T-cell (primary cell): ENCODE measurements at regions not wholly inside any gene's neighbourhood (a gene's known extent, or its start where the extent isn't known, plus 50 kb on each side); places are given as distances from the start of the nearest gene placed in this dataset.

Source experiments
- ATAC-seq, 4 experiments: fragments of 200-7000 bp in 3 of 4; fragments of 150-1000 bp in 1 of 4; cut with Tn5 transposase; replicated peaks in 1 of 4; 1 replicate in 3 of 4; 2 replicates in 1 of 4; pipeline ENCODE4 v1.10.0; 2021; ENCODE audit warnings: moderate library complexity in 3 of 4, mild to moderate bottlenecking in 2 of 4, moderate number of reproducible peaks in 1 of 4
- CTCF ChIA-PET, 2 donors: fragments of 300-600 bp; sonication (Branson Sonifier 250); formaldehyde crosslinking; loops; one replicate each; lab custom pipeline; 2022; ENCODE audit warnings: antibody characterized with exemption in 2 of 2; lab: Charles Lee
- POLR2A ChIA-PET, 2 donors: fragments of 300-600 bp; sonication (Branson Sonifier 250); formaldehyde crosslinking; loops; one replicate each; lab custom pipeline; 2022; ENCODE audit warnings: antibody characterized with exemption in 2 of 2; lab: Charles Lee
- DNase-seq, 35 experiments: peaks; one replicate each; pipeline versions ENCODE4 v3.0.0 to v3.0.0-alpha.2; 2013 to 2023
- H3K27ac ChIP-seq: one replicate; pipeline ENCODE4 v1.5.1; 2013; ENCODE audit warnings: low read length
- H3K27me3 ChIP-seq, 2 experiments: replicated peaks in 1 of 2; 1 replicate in 1 of 2; 2 replicates in 1 of 2; pipeline versions ENCODE4 v1.6.1 to v1.7.0; 2013; ENCODE audit warnings: low read length in 1 of 2, mixed read lengths in 1 of 2; ENCODE audit not compliant: control insufficient read depth in 2 of 2, insufficient read depth in 2 of 2; ENCODE audit errors: extremely low read depth in 1 of 2
- H3K36me3 ChIP-seq, 2 donors: 1 replicate in 1 of 2; 2 replicates in 1 of 2; pipeline versions ENCODE4 v1.6.1 to v1.7.0; 2013; ENCODE audit warnings: low read length in 1 of 2; ENCODE audit not compliant: control insufficient read depth in 2 of 2, insufficient read depth in 1 of 2; ENCODE audit errors: extremely low read depth in 1 of 2
- H3K4me1 ChIP-seq, 2 experiments: 1 replicate in 1 of 2; 2 replicates in 1 of 2; pipeline versions ENCODE4 v1.6.1 to v1.7.0; 2013; ENCODE audit warnings: low read length in 2 of 2, mixed read lengths in 1 of 2; ENCODE audit not compliant: insufficient read depth in 2 of 2, control insufficient read depth in 1 of 2; ENCODE audit errors: extremely low read depth in 1 of 2
- H3K4me3 ChIP-seq, 2 donors: 1 replicate in 1 of 2; 2 replicates in 1 of 2; pipeline versions ENCODE4 v1.5.1 to v1.7.0; 2013; ENCODE audit warnings: mild to moderate bottlenecking in 2 of 2, low read length in 1 of 2, moderate library complexity in 1 of 2; ENCODE audit not compliant: control insufficient read depth in 1 of 2; ENCODE audit errors: extremely low read depth in 1 of 2
- H3K9me3 ChIP-seq: 2 replicates; pipeline ENCODE4 v1.7.0; 2013
- H3K27ac Mint-ChIP-seq, 2 donors: one replicate each; pipeline ENCODE4 v1.8.0; 2020 to 2021; ENCODE audit warnings: mild to moderate bottlenecking in 2 of 2, mixed read lengths in 2 of 2
- H3K27me3 Mint-ChIP-seq, 2 donors: one replicate each; pipeline ENCODE4 v1.8.0; 2021 to 2022; ENCODE audit warnings: mixed read lengths in 2 of 2
- H3K36me3 Mint-ChIP-seq: one replicate; pipeline ENCODE4 v1.8.0; 2021; ENCODE audit warnings: mixed read lengths
- H3K4me1 Mint-ChIP-seq, 3 donors: one replicate each; pipeline ENCODE4 v1.8.0; 2020 to 2022; ENCODE audit warnings: mixed read lengths in 3 of 3, mild to moderate bottlenecking in 1 of 3
- H3K4me3 Mint-ChIP-seq, 3 donors: one replicate each; pipeline ENCODE4 v1.8.0; 2020 to 2022; ENCODE audit warnings: mild to moderate bottlenecking in 3 of 3, mixed read lengths in 3 of 3, moderate library complexity in 3 of 3
- H3K9me3 Mint-ChIP-seq, 3 donors: one replicate each; pipeline ENCODE4 v1.8.0; 2020 to 2022; ENCODE audit warnings: mixed read lengths in 3 of 3
- WGBS: methylation state at CpG from one replicate; pipeline ENCODE4 v1.1.5; 2013; ENCODE audit warnings: missing lambda C conversion rate; ENCODE audit not compliant: insufficient coverage; 5-methylcytosine and 5-hydroxymethylcytosine counted together

GRCh38 chr3:127423856-127424765 is 136.3 kb upstream of the PRR20G start:
- peaks cover 41 to 53% of the 10 kb centered on the region in 2 donors for H3K27me3 Mint-ChIP-seq
- no peak overlapping the region for H3K27ac Mint-ChIP-seq
- 66% methylated on average over 21 of the region's 23 CpGs for WGBS
- no peaks in the 10 kb centered on the region for H3K9me3 ChIP-seq
- no peak overlapping the region for H3K27ac ChIP-seq
- no peaks in the 10 kb centered on the region for H3K4me1 Mint-ChIP-seq
- no peaks in the 10 kb centered on the region for H3K4me1 ChIP-seq
- peaks cover 4 to 83% of the 10 kb centered on the region in 2 experiments for H3K27me3 ChIP-seq
- H3K9me3 Mint-ChIP-seq = no peaks in the 10 kb centered on the region
- ATAC-seq = no peak
- no peak overlapping the region for H3K4me3 ChIP-seq
- no peak overlapping the region for H3K4me3 Mint-ChIP-seq
- DNase-seq = no peak
- CTCF ChIA-PET = no interaction called here
- no peaks in the 10 kb centered on the region for H3K36me3 Mint-ChIP-seq
- no peaks in the 10 kb centered on the region for H3K36me3 ChIP-seq
- POLR2A ChIA-PET = no interaction called here

DNA sequence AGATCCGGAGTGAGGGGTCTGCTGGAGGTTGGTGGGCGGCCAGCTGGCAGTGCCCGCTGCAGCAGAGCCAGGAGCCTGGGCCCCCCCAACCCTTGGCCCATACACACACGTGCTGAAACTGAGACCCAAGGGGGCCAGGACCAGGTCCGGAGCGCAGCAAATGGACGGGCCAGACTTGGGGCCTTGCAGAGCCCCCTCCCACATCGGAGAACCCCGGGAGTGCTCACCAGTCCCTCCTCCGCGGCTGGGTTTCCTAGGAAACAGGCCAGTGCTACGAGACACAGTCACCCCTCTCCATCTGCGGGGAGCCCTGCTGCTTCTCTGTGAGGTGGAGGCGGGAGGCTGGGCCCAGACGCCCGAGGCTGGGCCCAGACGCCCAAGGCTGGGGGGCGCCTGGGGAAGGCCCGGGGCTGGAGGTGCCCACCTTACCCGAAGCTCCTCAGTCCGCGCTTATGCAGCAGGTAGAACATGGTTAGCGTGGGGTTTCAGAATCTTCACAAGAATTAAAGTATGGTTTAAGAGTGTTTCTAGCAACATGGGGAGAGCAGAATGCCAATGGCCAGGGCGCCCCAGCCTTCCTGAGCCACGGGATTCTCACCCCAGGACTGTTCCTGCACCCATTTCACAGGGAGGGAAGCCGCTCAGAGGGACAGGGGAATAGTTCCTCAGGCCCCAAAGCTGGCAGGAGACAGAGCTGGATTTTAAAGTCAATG is 135.0 kb upstream of the PRR20G start:
- no peak overlapping the region for H3K4me3 ChIP-seq
- 51% methylated on average over 15 of the region's 26 CpGs for WGBS
- no peaks in the 10 kb centered on the region for H3K36me3 ChIP-seq
- Mint-ChIP-seq H3K27me3 (peaks cover 36 to 52% of the 10 kb centered on the region in 2 donors), H3K4me3 (no peak overlapping the region), H3K4me1 (no peaks in the 10 kb centered on the region), H3K36me3 (no peaks in the 10 kb centered on the region), H3K27ac (no peak overlapping the region), H3K9me3 (no peaks in the 10 kb centered on the region)
- CTCF ChIA-PET = interaction anchor here in 1 of 2 donors (0.6 kb wide), 1 partner anchor 17 kb away, joined by 7 read pairs; no protein-coding TSS in a partner anchor
- no peak overlapping the region for H3K27ac ChIP-seq
- POLR2A ChIA-PET = no interaction called here
- H3K27me3 ChIP-seq = peaks cover 4 to 79% of the 10 kb centered on the region in 2 experiments
- no peaks in the 10 kb centered on the region for H3K9me3 ChIP-seq
- no peaks in the 10 kb centered on the region for H3K4me1 ChIP-seq
- ATAC-seq (no peak), DNase-seq (no peak)

- ChIA-PET POLR2A (no interaction called here), CTCF (no interaction called here)
- H3K9me3 ChIP-seq = no peaks in the 10 kb centered on the region
- H3K4me3 ChIP-seq = no peak overlapping the region
- Mint-ChIP-seq H3K4me1 (no peaks in the 10 kb centered on the region), H3K4me3 (no peak overlapping the region), H3K27me3 (peaks cover 36 to 52% of the 10 kb centered on the region in 2 donors), H3K9me3 (no peaks in the 10 kb centered on the region), H3K27ac (no peak overlapping the region), H3K36me3 (no peaks in the 10 kb centered on the region)
- DNase-seq = no peak
- ATAC-seq = no peak
- H3K36me3 ChIP-seq = no peaks in the 10 kb centered on the region
- 81% methylated on average over 7 of the region's 10 CpGs for WGBS
- peaks cover 2 to 75% of the 10 kb centered on the region in 2 experiments for H3K27me3 ChIP-seq
- no peak overlapping the region for H3K27ac ChIP-seq
- H3K4me1 ChIP-seq = no peaks in the 10 kb centered on the region
These were observed 134.3 kb upstream of the PRR20G start for GRCh38 chr3:127421943-127422662.

DNA sequence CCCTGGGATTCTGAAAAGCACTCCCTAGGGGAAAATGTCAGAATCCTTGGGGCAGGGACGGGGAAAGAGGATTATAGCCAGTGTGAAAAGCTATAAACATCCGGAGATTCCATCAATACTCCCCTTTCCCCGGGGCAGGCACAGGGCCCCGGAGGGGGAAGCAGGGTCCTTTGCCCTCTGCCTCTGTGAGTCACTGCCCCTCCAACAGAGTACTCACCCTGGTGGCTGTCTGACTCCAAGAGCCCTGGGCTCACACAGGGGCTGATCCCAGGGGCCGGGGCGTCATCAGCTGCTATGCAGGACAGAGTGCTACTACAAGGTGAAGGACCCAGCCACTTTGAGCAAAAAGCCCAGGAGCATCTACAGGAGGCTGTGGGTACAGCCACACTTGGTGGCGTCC is 133.0 kb upstream of the PRR20G start:
- H3K27me3 ChIP-seq = peaks cover 2 to 63% of the 10 kb centered on the region in 2 experiments
- H3K36me3 ChIP-seq = no peaks in the 10 kb centered on the region
- no peak overlapping the region for H3K4me3 ChIP-seq
- H3K27ac Mint-ChIP-seq = no peak overlapping the region
- H3K36me3 Mint-ChIP-seq = no peaks in the 10 kb centered on the region
- ChIA-PET POLR2A (no interaction called here), CTCF (no interaction called here)
- H3K9me3 Mint-ChIP-seq = no peaks in the 10 kb centered on the region
- no peaks in the 10 kb centered on the region for H3K4me1 ChIP-seq
- no peak overlapping the region for H3K27ac ChIP-seq
- peaks cover 40 to 51% of the 10 kb centered on the region in 2 donors for H3K27me3 Mint-ChIP-seq
- H3K9me3 ChIP-seq = no peaks in the 10 kb centered on the region
- H3K4me3 Mint-ChIP-seq = no peak overlapping the region
- DNase-seq = no peak
- no peak for ATAC-seq
- 38% methylated on average over 4 of the region's 7 CpGs for WGBS
- no peaks in the 10 kb centered on the region for H3K4me1 Mint-ChIP-seq

- POLR2A ChIA-PET = no interaction called here
- Mint-ChIP-seq H3K36me3 (no peaks in the 10 kb centered on the region), H3K9me3 (no peaks in the 10 kb centered on the region), H3K27ac (no peak overlapping the region), H3K4me1 (no peaks in the 10 kb centered on the region), H3K27me3 (peaks cover 43 to 54% of the 10 kb centered on the region in 2 donors), H3K4me3 (no peak overlapping the region)
- no peak for ATAC-seq
- no peaks in the 10 kb centered on the region for H3K9me3 ChIP-seq
- CTCF ChIA-PET = no interaction called here
- H3K4me1 ChIP-seq = no peaks in the 10 kb centered on the region
- H3K36me3 ChIP-seq = no peaks in the 10 kb centered on the region
- H3K27me3 ChIP-seq = peaks cover 2 to 54% of the 10 kb centered on the region in 2 experiments
- H3K4me3 ChIP-seq = no peak overlapping the region
- WGBS = 75% methylated on average over 10 of the region's 12 CpGs
- DNase-seq = no peak
- no peak overlapping the region for H3K27ac ChIP-seq
These were observed 132.1 kb upstream of the PRR20G start for GRCh38 chr3:127419641-127420553.
